Left lung (tissue), 4 donors: ENCODE measurements at regions not wholly inside any gene's neighbourhood (a gene's known extent, or its start where the extent isn't known, plus 50 kb on each side); places are given as distances from the start of the nearest gene placed in this dataset.

Source experiments
- ATAC-seq: fragments of 200-7000 bp; cut with Tn5 transposase; one replicate; pipeline ENCODE4 v1.9.1; 2020; ENCODE audit warnings: moderate library complexity
- DNase-seq, 4 donors: peaks; one replicate each; pipeline ENCODE4 v3.0.0-alpha.2; 2013 to 2020
- H3K27ac ChIP-seq, 2 donors: fragments of 200-600 bp; sonication (generic) in 1 of 2; one replicate each; pipeline versions ENCODE4 v1.5.0 to v1.8.0; 2020 to 2021
- H3K27me3 ChIP-seq, 2 donors: fragments of 200-600 bp; sonication (generic) in 1 of 2; one replicate each; pipeline versions ENCODE4 v1.5.0 to v1.8.0; 2020 to 2021
- H3K36me3 ChIP-seq, 2 donors: fragments of 200-600 bp; sonication (generic) in 1 of 2; one replicate each; pipeline versions ENCODE4 v1.5.0 to v1.8.0; 2020 to 2021
- H3K4me1 ChIP-seq, 2 donors: fragments of 200-600 bp; one replicate each; pipeline ENCODE4 v1.8.0; 2021
- H3K4me3 ChIP-seq, 2 donors: fragments of 200-600 bp; sonication (generic) in 1 of 2; one replicate each; pipeline versions ENCODE4 v1.5.0 to v1.8.0; 2020 to 2021; ENCODE audit warnings: mild to moderate bottlenecking in 1 of 2
- H3K9me3 ChIP-seq, 2 donors: fragments of 200-600 bp; sonication (generic) in 1 of 2; one replicate each; pipeline versions ENCODE4 v1.5.0 to v1.8.0; 2020 to 2021
- CTCF ChIP-seq, 2 donors: fragments of 200-600 bp; sonication (generic) in 1 of 2; IDR thresholded peaks; one replicate each; pipeline versions ENCODE4 v1.5.0 to v1.8.0; 2021; ENCODE audit warnings: antibody characterized with exemption in 2 of 2
- intact Hi-C, 2 donors: fragments of 100-400 bp; cut with DNase I; formaldehyde crosslinking; loops; one replicate each; pipeline versions ENCODE4 v1.11.2 to v1.14.2; 2022
- donor health status: DM: no; HTN: yes; CAD: no.
- donor health status: DM: no; HTN: no; CAD: no.

GRCh38 chr13:71051573-71051972, 815.4 kb downstream of the DACH1 start:
- Histone ChIP-seq H3K4me3 (no peak overlapping the region), H3K27me3 (no peaks in the 10 kb centered on the region), H3K36me3 (no peaks in the 10 kb centered on the region), H3K9me3 (peaks cover 0 to 12% of the 10 kb centered on the region in 2 donors), H3K4me1 (no peaks in the 10 kb centered on the region), H3K27ac (no peak overlapping the region)
- TF ChIP-seq CTCF (IDR thresholded peaks at IDR 0.05) = no peak
- ATAC-seq (no peak), DNase-seq (no peak)
- intact Hi-C loops = no loop called here

- Histone ChIP-seq H3K4me3 (no peak overlapping the region), H3K4me1 (no peaks in the 10 kb centered on the region), H3K27me3 (no peaks in the 10 kb centered on the region), H3K27ac (no peak overlapping the region), H3K36me3 (no peaks in the 10 kb centered on the region), H3K9me3 (no peaks in the 10 kb centered on the region)
- no peak for DNase-seq
- ATAC-seq = peak; percentile 78
- intact Hi-C loops = no loop called here
- no peak for TF ChIP-seq CTCF (IDR thresholded peaks at IDR 0.05)
These were observed 820.5 kb downstream of the DACH1 start for GRCh38 chr13:71046360-71047079.

GRCh38 chr13:71045101-71045500, 821.9 kb downstream of the DACH1 start:
- H3K9me3 ChIP-seq = no peaks in the 10 kb centered on the region
- no peak overlapping the region for H3K27ac ChIP-seq
- no peak for TF ChIP-seq CTCF (IDR thresholded peaks at IDR 0.05)
- no peaks in the 10 kb centered on the region for H3K4me1 ChIP-seq
- H3K4me3 ChIP-seq = no peak overlapping the region
- DNase-seq (no peak), ATAC-seq (no peak)
- intact Hi-C loops = no loop called here
- H3K27me3 ChIP-seq = no peaks in the 10 kb centered on the region
- no peaks in the 10 kb centered on the region for H3K36me3 ChIP-seq

- Histone ChIP-seq H3K4me1 (no peaks in the 10 kb centered on the region), H3K27me3 (no peaks in the 10 kb centered on the region), H3K4me3 (no peak overlapping the region), H3K36me3 (no peaks in the 10 kb centered on the region), H3K9me3 (no peaks in the 10 kb centered on the region), H3K27ac (no peak overlapping the region)
- intact Hi-C loops = no loop called here
- DNase-seq (no peak), ATAC-seq (no peak)
- no peak for TF ChIP-seq CTCF (IDR thresholded peaks at IDR 0.05)
These were observed 827.6 kb downstream of the DACH1 start for GRCh38 chr13:71039440-71039839.

- TF ChIP-seq CTCF (IDR thresholded peaks at IDR 0.05) = no peak
- no peak for ATAC-seq
These were observed 833.0 kb downstream of the DACH1 start for GRCh38 chr13:71034018-71034417.

More at GRCh38 chr13:71034018-71034417, 833.0 kb downstream of the DACH1 start:
- peaks cover 0 to 14% of the 10 kb centered on the region in 2 donors for H3K9me3 ChIP-seq
- H3K4me3 ChIP-seq = no peak overlapping the region
- H3K27ac ChIP-seq = no peak overlapping the region
- H3K27me3 ChIP-seq = no peaks in the 10 kb centered on the region
- DNase-seq = peak in 1 of 4 donors; percentile 43
- no peaks in the 10 kb centered on the region for H3K36me3 ChIP-seq
- H3K4me1 ChIP-seq = no peaks in the 10 kb centered on the region
- intact Hi-C loops = no loop called here
